Fibroblast of mammary gland (primary cell): ENCODE measurements at regions not wholly inside any gene's neighbourhood (a gene's known extent, or its start where the extent isn't known, plus 50 kb on each side); places are given as distances from the start of the nearest gene placed in this dataset.

Source experiments
- DNase-seq: peaks from one replicate; pipeline ENCODE4 v3.0.0-alpha.2; 2010; ENCODE audit warnings: low read depth
- H3K4me3 ChIP-seq: 2 replicates; pipeline ENCODE4 v1.5.1; 2011; ENCODE audit warnings: low read depth, mild to moderate bottlenecking, low read length, moderate library complexity; ENCODE audit not compliant: control insufficient read depth
- TF ChIP-seq, protein P1 (sequence below): conservative IDR thresholded peaks from 2 replicates; pipeline ENCODE4 v1.5.1; 2011; ENCODE audit warnings: low read depth, low read length, inconsistent platforms; ENCODE audit not compliant: control insufficient read depth, insufficient read depth

DNA sequence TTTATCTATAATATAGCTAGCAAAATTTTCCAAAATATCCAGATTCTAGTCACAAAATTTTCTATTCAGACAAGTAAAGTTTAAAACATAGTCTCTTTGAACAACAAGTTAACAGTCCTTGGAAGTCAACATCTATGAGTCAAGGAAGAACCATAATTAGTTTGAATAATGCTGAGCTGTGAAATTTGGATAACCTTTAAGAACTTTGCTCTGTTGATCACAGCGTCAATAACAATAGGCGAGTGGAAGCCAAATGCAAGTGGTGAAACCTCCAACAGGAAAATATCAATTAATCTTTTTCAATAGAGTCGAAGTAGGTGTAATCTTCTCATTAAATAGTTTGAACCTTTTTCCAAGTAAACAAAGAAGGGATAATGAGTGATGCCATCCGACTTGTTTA lies 466.6 kb downstream of the FOXG1 start:
- TF ChIP-seq, protein P1, sequence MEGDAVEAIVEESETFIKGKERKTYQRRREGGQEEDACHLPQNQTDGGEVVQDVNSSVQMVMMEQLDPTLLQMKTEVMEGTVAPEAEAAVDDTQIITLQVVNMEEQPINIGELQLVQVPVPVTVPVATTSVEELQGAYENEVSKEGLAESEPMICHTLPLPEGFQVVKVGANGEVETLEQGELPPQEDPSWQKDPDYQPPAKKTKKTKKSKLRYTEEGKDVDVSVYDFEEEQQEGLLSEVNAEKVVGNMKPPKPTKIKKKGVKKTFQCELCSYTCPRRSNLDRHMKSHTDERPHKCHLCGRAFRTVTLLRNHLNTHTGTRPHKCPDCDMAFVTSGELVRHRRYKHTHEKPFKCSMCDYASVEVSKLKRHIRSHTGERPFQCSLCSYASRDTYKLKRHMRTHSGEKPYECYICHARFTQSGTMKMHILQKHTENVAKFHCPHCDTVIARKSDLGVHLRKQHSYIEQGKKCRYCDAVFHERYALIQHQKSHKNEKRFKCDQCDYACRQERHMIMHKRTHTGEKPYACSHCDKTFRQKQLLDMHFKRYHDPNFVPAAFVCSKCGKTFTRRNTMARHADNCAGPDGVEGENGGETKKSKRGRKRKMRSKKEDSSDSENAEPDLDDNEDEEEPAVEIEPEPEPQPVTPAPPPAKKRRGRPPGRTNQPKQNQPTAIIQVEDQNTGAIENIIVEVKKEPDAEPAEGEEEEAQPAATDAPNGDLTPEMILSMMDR: no peak
- DNase-seq: no peak
- H3K4me3 ChIP-seq: no peak overlapping the region

DNA sequence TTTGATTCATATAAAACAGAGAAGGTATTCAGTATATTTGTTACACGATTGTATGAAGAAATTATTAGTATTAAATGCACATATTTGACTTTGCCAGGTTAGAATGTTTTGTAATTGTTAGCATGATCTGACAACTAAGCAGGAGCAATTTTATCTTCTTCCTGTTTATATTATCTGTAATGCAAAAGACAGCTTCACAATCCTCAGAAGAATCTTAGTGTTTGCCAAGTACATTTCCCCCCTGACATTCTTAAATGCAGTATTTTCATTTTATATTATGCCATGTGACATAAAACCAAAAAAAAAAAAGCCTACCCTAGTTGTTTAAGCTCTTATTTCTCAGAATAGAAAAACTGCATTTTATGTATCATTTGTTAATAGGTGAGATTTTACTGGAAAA lies 469.4 kb downstream of the FOXG1 start:
- DNase-seq: peak; percentile 41
- H3K4me3 ChIP-seq: no peak overlapping the region
- TF ChIP-seq, protein P1: no peak

DNA sequence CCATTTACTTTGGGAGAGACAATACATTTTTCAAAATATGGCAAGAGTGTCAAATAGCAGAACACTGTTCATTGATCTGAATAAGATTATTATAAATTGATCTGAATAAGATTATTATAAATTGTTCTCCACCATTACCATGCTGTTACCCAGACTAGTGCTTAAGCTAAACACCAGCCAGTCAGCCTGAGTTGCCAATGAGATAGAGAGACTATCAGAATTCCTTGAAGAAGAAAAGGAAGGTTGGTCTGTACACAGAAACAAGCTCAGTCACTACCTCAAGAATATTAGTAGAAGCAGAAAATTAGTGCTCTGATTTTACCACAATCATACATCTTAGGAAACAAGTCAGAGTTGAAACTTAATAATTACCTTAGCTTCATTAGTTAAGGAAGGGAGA lies 469.8 kb downstream of the FOXG1 start:
- peak overlapping the region; percentile 12 for H3K4me3 ChIP-seq
- TF ChIP-seq, protein P1: no peak
- no peak for DNase-seq

DNA sequence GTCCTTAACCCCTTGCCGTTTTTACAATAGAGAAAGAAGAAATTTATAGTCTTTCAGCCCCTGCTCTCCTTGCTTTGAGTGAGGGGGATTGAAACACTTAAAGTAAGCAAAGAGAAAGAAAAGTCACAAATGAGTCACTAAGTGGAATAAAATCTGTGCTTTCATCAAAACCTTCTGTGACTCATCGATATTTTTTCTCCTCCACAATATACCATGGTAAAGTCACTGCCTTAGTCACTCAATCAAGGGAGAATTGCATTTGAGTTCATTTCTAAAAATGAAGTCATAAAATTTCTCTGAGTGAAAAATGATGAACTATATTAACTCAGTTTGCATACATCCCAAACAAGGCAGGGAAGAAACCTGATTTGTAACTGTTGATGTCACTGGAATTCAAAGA lies 470.3 kb downstream of the FOXG1 start:
- peak; percentile 94 for DNase-seq
- H3K4me3 ChIP-seq: peak overlapping the region; percentile 12
- TF ChIP-seq, protein P1: no peak

DNA sequence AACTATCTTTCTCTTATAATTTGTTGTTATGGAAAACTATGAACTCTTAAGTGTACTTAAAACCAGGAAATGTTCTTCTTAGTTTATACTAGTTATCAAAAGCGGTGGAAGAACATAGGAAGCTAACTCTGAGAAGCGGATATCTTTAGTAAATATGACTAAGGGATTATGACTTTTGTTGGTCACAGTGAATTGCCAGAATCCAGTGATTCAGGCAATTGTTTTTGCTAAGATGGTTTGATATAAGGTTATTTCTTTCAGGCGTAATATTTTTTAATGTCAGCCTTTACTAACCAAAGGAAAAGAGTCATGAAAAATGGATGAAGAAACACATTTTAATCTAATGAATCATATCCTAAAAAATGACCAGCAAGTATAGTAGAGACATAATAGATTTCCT lies 473.5 kb downstream of the FOXG1 start:
- DNase-seq: peak; percentile 95
- TF ChIP-seq, protein P1: no peak
- no peak overlapping the region for H3K4me3 ChIP-seq

DNA sequence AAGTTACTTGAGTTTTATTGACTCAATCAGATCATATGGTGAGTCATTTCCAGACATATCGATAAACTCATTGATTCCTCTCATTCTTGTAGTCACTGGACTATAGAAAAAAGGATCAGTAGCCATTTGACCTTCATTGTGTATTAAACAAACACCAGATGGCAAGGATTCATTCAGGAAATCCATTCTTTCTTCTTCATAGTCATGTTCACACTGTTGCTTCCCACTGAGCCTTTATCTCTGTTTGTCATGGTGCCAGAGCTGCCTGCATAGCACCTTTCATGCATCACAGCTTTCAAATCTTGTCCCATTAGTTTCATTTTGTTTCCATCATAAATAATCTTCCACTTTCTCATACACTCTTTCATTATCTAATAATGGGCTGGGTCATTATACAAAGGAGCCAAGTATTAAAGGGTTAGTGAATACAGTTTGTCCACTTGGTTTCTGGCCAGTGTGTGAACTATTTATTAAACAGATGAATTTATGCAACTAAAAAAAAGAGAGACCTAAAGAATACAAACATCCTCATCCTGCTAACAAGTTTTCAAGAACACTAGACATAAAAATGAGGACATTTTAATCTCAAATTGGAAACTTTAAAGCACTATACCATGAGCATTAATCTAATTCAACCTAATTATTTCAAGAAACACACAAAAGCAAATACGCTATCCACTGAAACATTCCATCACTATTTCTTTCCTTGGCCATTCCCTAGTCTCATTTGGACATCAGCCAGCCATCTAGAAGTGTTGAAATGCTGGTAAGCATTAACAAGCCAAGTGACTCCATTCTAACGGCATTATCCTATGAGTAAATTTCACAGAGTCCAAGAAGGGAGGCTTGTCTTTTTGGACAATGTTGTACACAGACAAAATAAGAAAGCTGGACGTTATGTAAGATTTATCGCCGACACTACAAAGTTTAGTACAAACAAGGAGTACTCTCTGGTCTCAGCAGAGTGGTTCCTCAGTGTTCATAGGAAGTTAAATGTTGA lies 476.5 kb downstream of the FOXG1 start:
- H3K4me3 ChIP-seq: no peak overlapping the region
- TF ChIP-seq, protein P1: no peak
- peak; percentile 82 for DNase-seq
